Endothelial cell of umbilical vein (primary cell): ENCODE measurements at regions not wholly inside any gene's neighbourhood (a gene's known extent, or its start where the extent isn't known, plus 50 kb on each side); places are given as distances from the start of the nearest gene placed in this dataset.

Experiments used
- EZH2 ChIP-seq: IDR thresholded peaks from 2 replicates; pipeline ENCODE4 v1.6.1; 2012; ENCODE audit warnings: borderline replicate concordance, low read depth, mild to moderate bottlenecking, moderate library complexity, low read length, inconsistent platforms; ENCODE audit not compliant: severe bottlenecking
- JUN ChIP-seq: IDR thresholded peaks from 2 replicates; pipeline ENCODE4 v1.6.1; 2011; ENCODE audit warnings: borderline replicate concordance, low read depth; ENCODE audit not compliant: insufficient read length, insufficient read depth
- POLR2AphosphoS5 ChIP-seq: IDR thresholded peaks from 2 replicates; pipeline ENCODE4 v1.6.1; 2012; ENCODE audit warnings: low read depth, mild to moderate bottlenecking, control low read depth, low read length, moderate library complexity; ENCODE audit not compliant: insufficient read depth
- TF ChIP-seq, protein P1 (sequence below), 2 donors: IDR thresholded peaks; 1 replicate in 1 of 2; 2 replicates in 1 of 2; pipeline ENCODE4 v1.5.1; 2011; ENCODE audit warnings: low read length in 2 of 2, mild to moderate bottlenecking in 2 of 2, moderate library complexity in 2 of 2, control low read depth in 1 of 2, inconsistent platforms in 1 of 2, low read depth in 1 of 2; ENCODE audit not compliant: insufficient read depth in 1 of 2; ENCODE audit errors: extremely low read depth in 1 of 2

GRCh38 chr2:182611009-182611408 lies 105.0 kb upstream of the DNAJC10 start:
- TF ChIP-seq, protein P1, sequence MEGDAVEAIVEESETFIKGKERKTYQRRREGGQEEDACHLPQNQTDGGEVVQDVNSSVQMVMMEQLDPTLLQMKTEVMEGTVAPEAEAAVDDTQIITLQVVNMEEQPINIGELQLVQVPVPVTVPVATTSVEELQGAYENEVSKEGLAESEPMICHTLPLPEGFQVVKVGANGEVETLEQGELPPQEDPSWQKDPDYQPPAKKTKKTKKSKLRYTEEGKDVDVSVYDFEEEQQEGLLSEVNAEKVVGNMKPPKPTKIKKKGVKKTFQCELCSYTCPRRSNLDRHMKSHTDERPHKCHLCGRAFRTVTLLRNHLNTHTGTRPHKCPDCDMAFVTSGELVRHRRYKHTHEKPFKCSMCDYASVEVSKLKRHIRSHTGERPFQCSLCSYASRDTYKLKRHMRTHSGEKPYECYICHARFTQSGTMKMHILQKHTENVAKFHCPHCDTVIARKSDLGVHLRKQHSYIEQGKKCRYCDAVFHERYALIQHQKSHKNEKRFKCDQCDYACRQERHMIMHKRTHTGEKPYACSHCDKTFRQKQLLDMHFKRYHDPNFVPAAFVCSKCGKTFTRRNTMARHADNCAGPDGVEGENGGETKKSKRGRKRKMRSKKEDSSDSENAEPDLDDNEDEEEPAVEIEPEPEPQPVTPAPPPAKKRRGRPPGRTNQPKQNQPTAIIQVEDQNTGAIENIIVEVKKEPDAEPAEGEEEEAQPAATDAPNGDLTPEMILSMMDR (IDR thresholded peaks at IDR 0.05; ENCODE audit: extremely low read depth in 1 of 2, insufficient read depth in 1 of 2, low read depth in 1 of 2, low read length in 2 of 2): no peak
- TF ChIP-seq EZH2 (no peak), POLR2AphosphoS5 (no peak), JUN (no peak)
